GM12872 (cell line): ENCODE measurements at regions not wholly inside any gene's neighbourhood (a gene's known extent, or its start where the extent isn't known, plus 50 kb on each side); places are given as distances from the start of the nearest gene placed in this dataset.

ENCODE experiments used
- TF ChIP-seq, protein P1 (sequence below): IDR thresholded peaks from 3 replicates; pipeline ENCODE4 v1.5.1; 2011; ENCODE audit warnings: low read depth, mild to moderate bottlenecking, low read length, moderate library complexity; ENCODE audit not compliant: insufficient read depth

DNA sequence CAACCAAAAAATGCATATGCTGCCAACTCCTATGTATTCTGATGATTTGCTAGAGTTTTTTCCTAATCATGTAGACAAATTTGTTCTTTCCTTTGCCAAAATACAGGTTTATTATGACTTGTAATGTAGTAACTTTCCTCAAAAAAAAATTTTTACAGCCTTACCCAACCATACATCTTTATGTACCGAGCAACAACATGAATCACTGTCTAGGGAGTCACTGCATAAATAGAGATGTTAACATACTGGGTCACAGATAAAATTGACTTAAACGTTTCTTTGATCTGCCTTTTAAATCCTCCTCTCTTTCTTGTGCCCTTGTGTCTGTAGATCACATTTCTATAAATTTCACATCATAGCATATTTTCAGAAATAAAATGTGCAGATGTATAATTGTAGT is 143.6 kb downstream of the MBD2 start:
- TF ChIP-seq, protein P1, sequence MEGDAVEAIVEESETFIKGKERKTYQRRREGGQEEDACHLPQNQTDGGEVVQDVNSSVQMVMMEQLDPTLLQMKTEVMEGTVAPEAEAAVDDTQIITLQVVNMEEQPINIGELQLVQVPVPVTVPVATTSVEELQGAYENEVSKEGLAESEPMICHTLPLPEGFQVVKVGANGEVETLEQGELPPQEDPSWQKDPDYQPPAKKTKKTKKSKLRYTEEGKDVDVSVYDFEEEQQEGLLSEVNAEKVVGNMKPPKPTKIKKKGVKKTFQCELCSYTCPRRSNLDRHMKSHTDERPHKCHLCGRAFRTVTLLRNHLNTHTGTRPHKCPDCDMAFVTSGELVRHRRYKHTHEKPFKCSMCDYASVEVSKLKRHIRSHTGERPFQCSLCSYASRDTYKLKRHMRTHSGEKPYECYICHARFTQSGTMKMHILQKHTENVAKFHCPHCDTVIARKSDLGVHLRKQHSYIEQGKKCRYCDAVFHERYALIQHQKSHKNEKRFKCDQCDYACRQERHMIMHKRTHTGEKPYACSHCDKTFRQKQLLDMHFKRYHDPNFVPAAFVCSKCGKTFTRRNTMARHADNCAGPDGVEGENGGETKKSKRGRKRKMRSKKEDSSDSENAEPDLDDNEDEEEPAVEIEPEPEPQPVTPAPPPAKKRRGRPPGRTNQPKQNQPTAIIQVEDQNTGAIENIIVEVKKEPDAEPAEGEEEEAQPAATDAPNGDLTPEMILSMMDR: no peak

DNA sequence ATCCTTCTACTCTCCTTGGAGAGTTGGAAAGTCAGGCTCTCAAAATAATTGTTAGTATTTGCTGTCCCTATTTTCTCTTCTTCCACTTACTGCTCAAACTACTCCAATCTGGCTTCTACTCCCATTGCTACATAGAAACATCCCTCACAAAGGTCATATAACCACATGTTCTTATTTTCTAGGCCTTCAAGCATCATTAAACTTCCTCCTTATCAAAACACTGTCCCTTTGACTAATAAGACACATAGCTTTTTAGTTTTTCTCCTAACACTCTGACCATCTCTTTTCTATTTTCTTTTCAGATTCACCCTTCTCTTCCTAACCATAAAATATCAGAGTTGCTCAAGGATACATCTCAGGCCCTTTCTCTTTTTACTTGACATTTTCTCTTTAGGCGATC is 148.3 kb downstream of the MBD2 start:
- TF ChIP-seq, protein P1: no peak

DNA sequence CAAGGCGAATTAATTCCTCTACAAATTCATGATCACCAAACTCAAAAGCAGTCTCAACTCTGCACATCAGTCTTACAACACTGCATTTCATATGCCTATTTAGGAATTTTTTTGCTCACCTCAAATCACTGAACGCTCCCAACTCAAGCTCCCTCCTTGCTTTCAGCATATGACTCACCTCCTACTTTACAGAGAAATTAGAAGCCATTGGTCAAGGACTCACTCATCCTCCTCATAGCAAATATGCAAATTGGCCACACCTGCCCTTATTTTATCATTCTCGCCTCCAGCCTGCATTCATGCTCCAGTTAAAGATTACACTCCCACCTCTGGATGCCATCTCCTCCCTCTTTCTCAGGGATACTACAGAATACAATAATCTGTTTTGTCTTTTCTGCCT is 148.8 kb downstream of the MBD2 start:
- TF ChIP-seq, protein P1: no peak

DNA sequence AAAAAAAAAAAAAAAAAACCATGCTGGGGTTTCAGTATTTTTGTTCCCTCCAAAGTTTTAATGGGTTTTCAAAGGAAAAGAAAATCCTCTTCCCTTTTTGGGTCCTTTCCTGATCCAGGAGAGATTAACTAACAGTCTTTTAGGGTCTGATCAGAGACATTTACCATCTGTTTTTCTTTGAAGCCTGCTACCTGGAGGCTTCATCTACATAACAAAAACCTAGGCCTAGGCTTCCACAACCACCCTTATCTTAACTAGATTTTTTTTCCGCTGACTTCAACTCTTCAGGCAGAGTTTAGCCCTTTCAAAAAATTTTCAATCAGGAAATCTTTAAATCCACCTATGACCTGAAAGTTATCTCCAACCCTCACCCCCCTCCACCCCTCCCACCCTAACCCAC is 154.7 kb downstream of the MBD2 start:
- TF ChIP-seq, protein P1: no peak

DNA sequence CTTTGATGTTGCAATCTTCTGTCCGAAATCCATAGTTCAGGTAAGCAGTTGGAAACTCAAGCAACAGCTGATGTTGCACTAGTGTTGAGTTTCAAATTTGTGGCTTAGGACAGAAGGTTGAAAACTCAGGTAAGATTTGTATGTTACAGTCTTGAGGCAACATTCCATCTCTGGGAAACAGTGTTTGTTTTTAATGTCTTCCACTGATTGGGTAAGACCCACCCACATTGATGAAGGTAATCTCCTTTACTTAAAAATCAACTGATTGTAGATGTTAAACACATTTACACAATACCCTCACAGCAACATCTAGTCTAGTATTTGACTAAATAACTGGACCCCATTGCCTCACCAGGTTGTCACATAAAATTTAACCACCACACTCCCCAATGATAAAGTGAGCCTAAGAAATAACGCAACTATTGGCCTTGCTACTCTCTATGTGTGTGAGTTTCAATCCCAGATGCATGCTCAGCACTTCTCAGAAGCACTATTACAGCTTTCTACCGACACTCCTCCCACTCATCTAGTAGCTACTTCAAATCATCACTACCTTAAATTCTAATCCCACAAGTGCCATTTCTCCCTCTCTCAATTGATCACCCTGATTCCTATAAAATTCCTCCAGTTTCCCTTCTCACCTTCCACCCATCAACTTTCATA is 164.0 kb downstream of the MBD2 start:
- TF ChIP-seq, protein P1: no peak

DNA sequence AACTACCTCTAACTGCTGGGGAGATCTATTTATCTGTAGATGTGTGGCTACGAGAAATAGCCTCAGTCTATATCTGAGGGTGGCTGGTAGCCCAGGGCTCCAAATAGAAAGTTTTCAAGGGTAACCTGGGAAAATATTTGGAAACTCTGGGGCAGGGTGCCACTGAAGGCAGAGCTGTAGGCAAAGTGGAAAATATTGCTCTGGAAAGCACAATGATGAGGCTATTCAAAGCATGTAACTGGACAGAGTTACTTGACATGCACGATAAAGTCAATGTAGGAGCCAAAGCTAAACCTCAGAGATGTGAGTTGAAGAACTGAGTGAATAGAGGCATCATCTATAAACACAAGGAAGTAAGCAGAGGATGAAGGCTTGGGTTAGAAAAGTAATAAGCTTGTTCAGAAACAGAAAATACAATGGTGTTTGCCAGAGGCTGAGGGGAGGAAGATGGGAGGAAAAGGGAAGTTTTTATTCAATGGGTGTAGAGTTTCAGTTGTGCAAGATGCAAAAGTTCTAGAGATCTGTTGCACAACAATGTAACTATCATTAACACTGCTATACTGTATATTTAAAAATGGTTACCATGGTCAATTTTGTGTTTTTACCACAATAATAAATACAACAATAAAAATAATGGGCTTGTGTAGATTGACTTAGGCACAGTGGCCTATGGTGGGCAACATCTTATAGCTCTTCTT is 171.6 kb downstream of the MBD2 start:
- TF ChIP-seq, protein P1: no peak

DNA sequence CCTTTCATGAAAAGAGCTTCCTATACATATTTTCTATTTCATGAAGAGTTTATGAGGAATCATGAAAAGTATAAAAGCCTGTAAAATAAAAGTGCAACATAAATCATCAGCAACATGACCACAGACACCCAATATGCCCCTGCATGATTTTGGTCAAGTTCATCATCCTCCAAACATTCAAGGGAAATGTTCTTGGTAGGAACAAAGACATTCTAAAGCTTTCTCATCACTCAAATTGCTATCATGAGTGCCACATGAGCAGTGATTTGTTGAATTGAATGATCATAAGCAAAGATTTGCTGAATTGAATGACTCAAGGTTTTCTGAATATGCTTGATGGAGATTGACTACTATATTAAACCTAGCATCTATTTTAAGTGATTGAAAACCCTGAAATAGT is 172.2 kb downstream of the MBD2 start:
- TF ChIP-seq, protein P1: no peak
